GM23248 (cell line): ENCODE measurements at regions not wholly inside any gene's neighbourhood (a gene's known extent, or its start where the extent isn't known, plus 50 kb on each side); places are given as distances from the start of the nearest gene placed in this dataset.

ENCODE experiments used
- EZH2 ChIP-seq: fragments of 200-600 bp; sonication (generic); IDR thresholded peaks from 2 replicates; pipeline ENCODE4 v1.6.1; 2018; ENCODE audit warnings: antibody characterized with exemption, mild to moderate bottlenecking; ENCODE audit not compliant: insufficient read depth, poor library complexity, severe bottlenecking
- EZH2phosphoT487 ChIP-seq: fragments of 200-600 bp; sonication (generic); IDR thresholded peaks from 2 replicates; pipeline ENCODE4 v1.6.1; 2018; ENCODE audit warnings: antibody characterized with exemption, moderate library complexity, mild to moderate bottlenecking, low read depth; ENCODE audit not compliant: insufficient read depth

DNA sequence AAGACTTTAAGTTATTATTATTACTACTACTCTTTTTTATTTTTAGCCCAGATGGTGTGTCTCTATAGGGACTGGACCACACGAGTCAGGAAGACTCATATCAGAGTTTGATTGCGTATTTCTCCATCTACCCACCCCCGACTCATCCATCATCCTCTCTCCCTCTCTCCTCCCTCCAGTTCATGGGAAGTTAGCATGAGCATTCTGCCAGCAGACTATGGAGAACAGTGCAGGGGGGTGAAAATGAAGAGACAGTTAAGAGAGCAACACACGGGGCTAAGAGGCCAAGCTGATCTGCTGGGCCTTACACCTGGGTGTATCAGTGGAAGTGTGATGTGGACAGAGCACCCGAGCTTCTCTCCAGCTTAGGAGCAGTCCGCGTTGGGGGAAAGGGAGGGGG lies 95.0 kb downstream of the UQCRFS1 start:
- no peak for TF ChIP-seq EZH2phosphoT487
- TF ChIP-seq EZH2, result no peak
